ENCODE measurements at regions not wholly inside any gene's neighbourhood (a gene's known extent, or its start where the extent isn't known, plus 50 kb on each side); places are given as distances from the start of the nearest gene placed in this dataset.

DNA sequence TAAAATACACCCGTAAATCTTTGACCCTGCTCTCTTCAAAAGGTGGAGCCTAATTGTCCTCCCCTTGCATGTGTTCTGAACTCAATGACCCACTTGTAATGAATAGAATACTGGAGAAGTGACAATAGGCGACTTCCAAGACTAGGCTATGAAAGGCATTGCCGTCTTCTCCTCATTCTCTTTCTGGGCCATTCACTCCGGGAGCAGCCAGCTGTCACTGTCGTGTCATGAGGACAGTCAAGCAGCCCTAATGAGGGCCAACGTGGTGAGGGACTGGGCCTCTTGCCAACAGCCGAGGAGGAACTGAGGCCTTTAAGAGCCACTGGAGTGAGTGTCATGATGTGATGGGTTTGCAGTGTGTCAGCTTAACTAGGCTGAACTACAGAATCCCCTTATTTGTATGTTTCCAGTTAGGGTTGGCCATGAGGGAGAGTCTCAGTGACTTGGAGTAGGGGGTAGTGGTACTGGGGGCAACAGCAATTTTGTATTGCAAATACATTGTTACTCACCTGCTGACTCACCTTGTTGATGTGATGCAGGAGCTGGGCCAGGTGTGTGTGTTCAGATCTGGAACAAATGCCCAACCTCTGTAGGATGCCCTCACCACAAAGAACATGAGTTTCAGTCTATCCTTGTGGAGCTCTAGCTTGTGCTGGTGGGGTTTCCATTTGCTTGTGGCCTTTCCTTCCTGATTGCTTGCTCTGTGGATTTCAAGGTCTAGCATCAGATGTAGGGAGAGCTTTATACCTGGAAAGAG is 188.5 kb upstream of the PROK2 start:
- peaks cover 12% of the 10 kb centered on the region for H3K4me1 Mint-ChIP-seq
- no peaks in the 10 kb centered on the region for H3K79me2 ChIP-seq (ENCODE audit: low read depth)
- no peaks in the 10 kb centered on the region for H3K4me1 ChIP-seq
- H3K4me3 Mint-ChIP-seq: no peak overlapping the region
- H3K9ac ChIP-seq: no peak overlapping the region
- no peak overlapping the region for H3K4me3 ChIP-seq
- H4K20me1 ChIP-seq (ENCODE audit: low read depth): no peaks in the 10 kb centered on the region
- no peak overlapping the region for H2AFZ ChIP-seq (replicated peaks)
- DNase-seq (ENCODE audit: low spot score): no peak
- H3K9me3 Mint-ChIP-seq: peaks cover 4% of the 10 kb centered on the region
- no peak overlapping the region for H3K4me2 ChIP-seq
- H3K27me3 ChIP-seq: no peaks in the 10 kb centered on the region
- no peaks in the 10 kb centered on the region for H3K36me3 Mint-ChIP-seq
- H3K27ac ChIP-seq: no peak overlapping the region
- no peaks in the 10 kb centered on the region for H3F3A ChIP-seq (ENCODE audit: low read depth)
- H3K27me3 Mint-ChIP-seq (ENCODE audit: insufficient read depth, low read depth): peaks cover 12% of the 10 kb centered on the region
- H3K36me3 ChIP-seq: no peaks in the 10 kb centered on the region
- no peak for TF ChIP-seq EZH2phosphoT487 (IDR thresholded peaks at IDR 0.05)
- TF ChIP-seq, protein P1, sequence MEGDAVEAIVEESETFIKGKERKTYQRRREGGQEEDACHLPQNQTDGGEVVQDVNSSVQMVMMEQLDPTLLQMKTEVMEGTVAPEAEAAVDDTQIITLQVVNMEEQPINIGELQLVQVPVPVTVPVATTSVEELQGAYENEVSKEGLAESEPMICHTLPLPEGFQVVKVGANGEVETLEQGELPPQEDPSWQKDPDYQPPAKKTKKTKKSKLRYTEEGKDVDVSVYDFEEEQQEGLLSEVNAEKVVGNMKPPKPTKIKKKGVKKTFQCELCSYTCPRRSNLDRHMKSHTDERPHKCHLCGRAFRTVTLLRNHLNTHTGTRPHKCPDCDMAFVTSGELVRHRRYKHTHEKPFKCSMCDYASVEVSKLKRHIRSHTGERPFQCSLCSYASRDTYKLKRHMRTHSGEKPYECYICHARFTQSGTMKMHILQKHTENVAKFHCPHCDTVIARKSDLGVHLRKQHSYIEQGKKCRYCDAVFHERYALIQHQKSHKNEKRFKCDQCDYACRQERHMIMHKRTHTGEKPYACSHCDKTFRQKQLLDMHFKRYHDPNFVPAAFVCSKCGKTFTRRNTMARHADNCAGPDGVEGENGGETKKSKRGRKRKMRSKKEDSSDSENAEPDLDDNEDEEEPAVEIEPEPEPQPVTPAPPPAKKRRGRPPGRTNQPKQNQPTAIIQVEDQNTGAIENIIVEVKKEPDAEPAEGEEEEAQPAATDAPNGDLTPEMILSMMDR (IDR thresholded peaks at IDR 0.05): no peak
- TF ChIP-seq EZH2 (IDR thresholded peaks at IDR 0.05): no peak
- H3K9me3 ChIP-seq (ENCODE audit: low read depth): no peaks in the 10 kb centered on the region
- no peak overlapping the region for H3K27ac Mint-ChIP-seq

DNA sequence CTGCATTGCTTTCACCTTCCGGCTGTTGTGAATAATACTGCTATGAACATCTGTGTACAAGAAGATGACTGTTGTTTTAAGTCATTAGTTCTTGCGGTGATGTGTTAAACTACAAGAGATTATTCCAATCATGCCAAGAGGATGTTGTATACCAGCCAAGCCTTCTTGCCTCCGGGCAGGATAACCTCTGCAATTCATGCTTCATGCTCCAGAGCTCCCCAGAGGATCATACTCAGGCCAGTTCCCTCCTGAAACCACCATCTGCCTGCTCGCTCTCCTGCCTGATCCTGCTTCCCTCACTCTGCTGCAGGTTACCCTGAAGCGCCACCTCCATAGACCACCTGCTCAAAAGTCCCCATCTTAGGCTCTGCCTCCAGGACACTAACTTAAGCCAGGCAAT is 187.1 kb upstream of the PROK2 start:
- H3K79me2 ChIP-seq (ENCODE audit: low read depth): no peaks in the 10 kb centered on the region
- DNase-seq (ENCODE audit: low spot score): no peak
- H3K9ac ChIP-seq: no peak overlapping the region
- H3K9me3 ChIP-seq (ENCODE audit: low read depth): no peaks in the 10 kb centered on the region
- H3K27me3 Mint-ChIP-seq (ENCODE audit: insufficient read depth, low read depth): peaks cover 12% of the 10 kb centered on the region
- H4K20me1 ChIP-seq (ENCODE audit: low read depth): no peaks in the 10 kb centered on the region
- peaks cover 3% of the 10 kb centered on the region for H3K4me1 Mint-ChIP-seq
- H3K27ac Mint-ChIP-seq: no peak overlapping the region
- no peaks in the 10 kb centered on the region for H3K36me3 ChIP-seq
- H2AFZ ChIP-seq (replicated peaks): no peak overlapping the region
- H3K4me1 ChIP-seq: no peaks in the 10 kb centered on the region
- H3K9me3 Mint-ChIP-seq: peaks cover 4% of the 10 kb centered on the region
- no peak overlapping the region for H3K4me3 ChIP-seq
- H3K4me2 ChIP-seq: no peak overlapping the region
- no peaks in the 10 kb centered on the region for H3F3A ChIP-seq (ENCODE audit: low read depth)
- H3K27me3 ChIP-seq: no peaks in the 10 kb centered on the region
- TF ChIP-seq EZH2phosphoT487 (IDR thresholded peaks at IDR 0.05) (no peak), EZH2 (IDR thresholded peaks at IDR 0.05) (no peak)
- TF ChIP-seq, protein P1 (IDR thresholded peaks at IDR 0.05): no peak
- H3K36me3 Mint-ChIP-seq: no peaks in the 10 kb centered on the region
- no peak overlapping the region for H3K27ac ChIP-seq
- H3K4me3 Mint-ChIP-seq: no peak overlapping the region

DNA sequence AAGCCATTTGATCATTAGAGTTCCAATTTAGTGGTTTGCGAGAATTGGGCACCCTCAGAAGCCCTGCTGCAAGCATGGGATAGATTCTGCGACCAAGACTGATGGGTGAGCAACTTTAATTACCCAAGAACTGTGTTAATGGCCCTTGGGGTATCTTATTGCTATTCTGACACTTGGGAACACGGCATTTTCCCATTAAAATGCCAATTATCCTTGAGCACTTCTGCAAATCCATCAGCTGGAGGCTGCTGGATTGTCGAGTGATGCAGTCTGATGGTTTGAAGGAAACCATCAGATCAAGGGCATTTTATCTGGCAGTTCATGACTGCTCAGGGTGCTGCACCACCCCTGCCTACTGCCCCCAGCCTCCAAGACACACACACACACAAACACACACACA is 183.6 kb upstream of the PROK2 start:
- no peak overlapping the region for H3K4me3 Mint-ChIP-seq
- H3F3A ChIP-seq (ENCODE audit: low read depth): no peaks in the 10 kb centered on the region
- H3K27me3 Mint-ChIP-seq (ENCODE audit: insufficient read depth, low read depth): peaks cover 5% of the 10 kb centered on the region
- peaks cover 3% of the 10 kb centered on the region for H3K4me1 Mint-ChIP-seq
- no peaks in the 10 kb centered on the region for H3K4me1 ChIP-seq
- DNase-seq (ENCODE audit: low spot score): no peak
- H3K9ac ChIP-seq: no peak overlapping the region
- no peaks in the 10 kb centered on the region for H3K9me3 Mint-ChIP-seq
- H3K27me3 ChIP-seq: no peaks in the 10 kb centered on the region
- no peak overlapping the region for H3K27ac ChIP-seq
- no peak overlapping the region for H3K4me3 ChIP-seq
- H3K9me3 ChIP-seq (ENCODE audit: low read depth): no peaks in the 10 kb centered on the region
- no peak overlapping the region for H2AFZ ChIP-seq (replicated peaks)
- no peaks in the 10 kb centered on the region for H3K79me2 ChIP-seq (ENCODE audit: low read depth)
- H3K4me2 ChIP-seq: no peak overlapping the region
- no peaks in the 10 kb centered on the region for H3K36me3 ChIP-seq
- H3K36me3 Mint-ChIP-seq: no peaks in the 10 kb centered on the region
- TF ChIP-seq EZH2phosphoT487 (IDR thresholded peaks at IDR 0.05) (no peak), EZH2 (IDR thresholded peaks at IDR 0.05) (no peak)
- TF ChIP-seq, protein P1 (IDR thresholded peaks at IDR 0.05): no peak
- no peak overlapping the region for H3K27ac Mint-ChIP-seq
- H4K20me1 ChIP-seq (ENCODE audit: low read depth): no peaks in the 10 kb centered on the region
